Fibroblast of lung (primary cell): ENCODE measurements at regions not wholly inside any gene's neighbourhood (a gene's known extent, or its start where the extent isn't known, plus 50 kb on each side); places are given as distances from the start of the nearest gene placed in this dataset.

Experiments used
- CTCF ChIP-seq, 2 donors: IDR thresholded peaks in 1 of 2; conservative IDR thresholded peaks in 1 of 2; 1 replicate in 1 of 2; 2 replicates in 1 of 2; pipeline ENCODE4 v1.5.1; 2011 to 2012; ENCODE audit warnings: low read length in 2 of 2, control low read depth in 1 of 2, inconsistent platforms in 1 of 2, low read depth in 1 of 2, mild to moderate bottlenecking in 1 of 2
- EZH2 ChIP-seq: IDR thresholded peaks from 2 replicates; pipeline ENCODE4 v1.5.1; 2012; ENCODE audit warnings: low read length, control low read depth, mild to moderate bottlenecking; ENCODE audit errors: missing control alignments

DNA sequence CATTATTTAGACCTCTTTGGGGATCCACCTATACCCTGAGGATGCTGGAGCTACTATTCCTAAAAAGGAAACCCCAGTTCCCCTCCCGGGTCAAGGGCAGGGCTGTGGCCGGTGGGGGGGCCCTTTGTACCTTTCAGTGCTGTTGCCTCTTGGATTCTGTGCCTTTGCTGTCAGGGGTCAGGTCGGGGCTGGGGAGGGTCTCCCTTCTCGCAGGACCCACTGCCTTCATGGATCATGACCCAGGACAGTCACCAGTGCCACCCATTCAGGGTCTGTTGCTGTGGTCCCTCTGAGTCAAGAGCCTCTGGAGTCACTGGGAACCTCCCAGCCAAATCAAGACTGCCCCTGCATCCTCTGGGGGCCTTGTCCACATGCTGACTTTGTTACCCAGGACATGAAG lies 78.1 kb upstream of the CCND1 start:
- TF ChIP-seq CTCF (conservative IDR thresholded peaks at IDR 0.05 in 1 of 2, IDR thresholded peaks at IDR 0.05 in 1 of 2; ENCODE audit: low read depth in 1 of 2, low read length in 2 of 2), result no peak
- no peak for TF ChIP-seq EZH2
